ENCODE measurements at regions not wholly inside any gene's neighbourhood (a gene's known extent, or its start where the extent isn't known, plus 50 kb on each side); places are given as distances from the start of the nearest gene placed in this dataset.

DNA sequence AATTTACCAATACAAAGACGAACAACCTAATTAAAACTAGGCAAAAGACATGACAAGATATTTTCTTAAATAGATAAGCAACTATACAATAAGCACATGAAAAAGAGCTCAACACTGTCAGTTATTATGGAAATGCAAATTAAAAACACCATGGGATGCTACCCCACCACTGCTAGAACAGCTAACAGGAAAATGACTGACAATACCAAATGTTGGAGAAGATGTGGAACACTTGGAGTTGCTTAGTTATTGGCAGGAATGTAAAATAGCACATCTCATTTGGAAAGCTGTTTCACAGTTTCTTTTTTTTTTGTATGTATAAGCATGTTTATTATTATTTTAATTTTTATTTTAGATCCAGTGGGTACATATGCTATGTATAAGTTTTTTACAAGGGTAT, 84.4 kb downstream of the CYRIA start:
- DNase-seq (ENCODE audit: low read depth) (no peak), FAIRE-seq (no peak)
- no peaks in the 10 kb centered on the region for H3K27me3 ChIP-seq (ENCODE audit: control insufficient read depth, insufficient read depth, low read length)
- TF ChIP-seq, protein P1, sequence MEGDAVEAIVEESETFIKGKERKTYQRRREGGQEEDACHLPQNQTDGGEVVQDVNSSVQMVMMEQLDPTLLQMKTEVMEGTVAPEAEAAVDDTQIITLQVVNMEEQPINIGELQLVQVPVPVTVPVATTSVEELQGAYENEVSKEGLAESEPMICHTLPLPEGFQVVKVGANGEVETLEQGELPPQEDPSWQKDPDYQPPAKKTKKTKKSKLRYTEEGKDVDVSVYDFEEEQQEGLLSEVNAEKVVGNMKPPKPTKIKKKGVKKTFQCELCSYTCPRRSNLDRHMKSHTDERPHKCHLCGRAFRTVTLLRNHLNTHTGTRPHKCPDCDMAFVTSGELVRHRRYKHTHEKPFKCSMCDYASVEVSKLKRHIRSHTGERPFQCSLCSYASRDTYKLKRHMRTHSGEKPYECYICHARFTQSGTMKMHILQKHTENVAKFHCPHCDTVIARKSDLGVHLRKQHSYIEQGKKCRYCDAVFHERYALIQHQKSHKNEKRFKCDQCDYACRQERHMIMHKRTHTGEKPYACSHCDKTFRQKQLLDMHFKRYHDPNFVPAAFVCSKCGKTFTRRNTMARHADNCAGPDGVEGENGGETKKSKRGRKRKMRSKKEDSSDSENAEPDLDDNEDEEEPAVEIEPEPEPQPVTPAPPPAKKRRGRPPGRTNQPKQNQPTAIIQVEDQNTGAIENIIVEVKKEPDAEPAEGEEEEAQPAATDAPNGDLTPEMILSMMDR (IDR thresholded peaks at IDR 0.05; ENCODE audit: insufficient read depth, low read length, severe bottlenecking), result no peak
- no peaks in the 10 kb centered on the region for H3K36me3 ChIP-seq (ENCODE audit: control insufficient read depth, insufficient read depth, low read length)
- no peak overlapping the region for H3K4me3 ChIP-seq (ENCODE audit: low read depth, low read length)

DNA sequence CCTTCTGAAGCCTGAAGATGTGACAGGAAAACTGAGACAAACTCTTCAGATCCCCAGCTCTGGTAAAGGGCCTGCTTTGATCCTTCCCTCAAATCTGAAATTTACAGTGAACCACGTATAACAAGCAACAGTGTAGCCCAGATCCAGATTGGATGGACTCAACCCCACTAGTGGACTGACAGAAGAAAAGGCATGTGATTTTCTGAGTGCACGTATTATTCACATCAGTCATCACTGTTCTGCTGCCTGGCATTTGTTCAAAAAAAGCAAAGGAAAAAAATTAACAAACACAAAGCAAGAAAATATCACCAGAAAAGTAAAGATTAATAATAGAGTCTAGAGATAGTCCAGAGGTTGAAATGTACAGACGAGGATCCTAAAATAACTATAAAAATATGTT, 87.6 kb downstream of the CYRIA start:
- Histone ChIP-seq H3K36me3 (ENCODE audit: control insufficient read depth, insufficient read depth, low read length) (no peaks in the 10 kb centered on the region), H3K4me3 (ENCODE audit: low read depth, low read length) (no peak overlapping the region), H3K27me3 (ENCODE audit: control insufficient read depth, insufficient read depth, low read length) (no peaks in the 10 kb centered on the region)
- TF ChIP-seq, protein P1 (IDR thresholded peaks at IDR 0.05; ENCODE audit: insufficient read depth, low read length, severe bottlenecking), result no peak
- no peak for FAIRE-seq
- DNase-seq (ENCODE audit: low read depth), result no peak

DNA sequence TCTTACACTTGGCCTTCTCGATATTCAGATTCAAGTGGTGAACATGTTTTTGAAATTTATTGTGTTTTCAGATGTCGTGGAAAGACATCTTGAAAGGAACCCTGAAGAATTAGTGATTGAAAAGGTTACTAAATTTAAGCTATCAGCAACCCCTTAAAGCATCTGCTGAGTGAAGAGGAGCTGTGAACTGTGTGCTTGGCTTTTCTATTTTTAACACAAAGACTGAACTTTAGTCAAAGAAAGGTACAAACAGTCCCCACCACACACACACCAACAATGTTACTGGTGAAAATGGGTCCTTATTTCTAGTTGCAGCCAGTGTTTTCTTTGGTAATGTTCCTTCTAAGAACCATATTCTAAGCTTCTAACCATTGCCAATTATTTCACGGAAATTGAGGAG, 95.1 kb downstream of the CYRIA start:
- FAIRE-seq, result no peak
- Histone ChIP-seq H3K4me3 (ENCODE audit: low read depth, low read length) (no peak overlapping the region), H3K27me3 (ENCODE audit: control insufficient read depth, insufficient read depth, low read length) (no peaks in the 10 kb centered on the region), H3K36me3 (ENCODE audit: control insufficient read depth, insufficient read depth, low read length) (no peaks in the 10 kb centered on the region)
- TF ChIP-seq, protein P1 (IDR thresholded peaks at IDR 0.05; ENCODE audit: insufficient read depth, low read length, severe bottlenecking), result no peak
- DNase-seq (ENCODE audit: low read depth), result no peak

DNA sequence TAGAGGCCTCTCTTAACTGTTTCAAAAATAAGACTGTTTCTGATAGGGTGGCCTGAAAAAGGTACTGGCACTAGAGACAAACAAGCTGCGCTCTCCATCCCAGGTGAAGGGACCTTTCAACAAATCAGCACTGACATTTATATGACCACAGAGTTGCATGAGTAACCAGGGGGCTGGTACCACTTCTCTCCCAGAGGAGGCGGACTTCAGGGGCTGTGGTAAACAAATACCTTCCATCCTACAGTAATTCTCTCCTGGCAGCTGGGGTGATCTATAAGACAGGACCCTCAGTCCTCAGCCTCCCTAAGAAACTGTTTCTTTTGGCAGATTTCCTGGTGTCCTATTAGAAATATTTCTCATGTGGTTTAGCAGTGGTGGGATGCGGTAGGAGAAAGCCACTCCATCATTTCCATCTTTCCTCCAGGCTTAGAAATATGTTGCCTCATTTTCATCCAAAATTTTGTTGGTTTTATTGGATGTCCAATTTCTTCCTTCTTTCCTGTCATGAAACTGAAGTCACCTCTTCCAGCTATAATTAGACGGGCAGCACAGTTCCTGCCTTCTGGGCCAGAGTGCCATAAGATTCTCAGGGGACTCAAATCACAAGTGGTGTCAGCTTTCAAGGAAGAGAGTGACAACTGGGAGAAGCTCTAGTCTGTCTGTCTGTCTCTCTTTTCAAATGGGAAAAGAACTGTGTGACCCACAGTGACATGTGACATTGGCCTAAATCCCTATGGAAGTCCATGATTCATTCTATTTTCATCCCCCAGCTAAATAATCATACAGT, 96.4 kb downstream of the CYRIA start:
- Histone ChIP-seq H3K36me3 (ENCODE audit: control insufficient read depth, insufficient read depth, low read length) (no peaks in the 10 kb centered on the region), H3K27me3 (ENCODE audit: control insufficient read depth, insufficient read depth, low read length) (no peaks in the 10 kb centered on the region), H3K4me3 (ENCODE audit: low read depth, low read length) (no peak overlapping the region)
- DNase-seq (ENCODE audit: low read depth), result no peak
- TF ChIP-seq, protein P1 (IDR thresholded peaks at IDR 0.05; ENCODE audit: insufficient read depth, low read length, severe bottlenecking), result no peak
- no peak for FAIRE-seq

DNA sequence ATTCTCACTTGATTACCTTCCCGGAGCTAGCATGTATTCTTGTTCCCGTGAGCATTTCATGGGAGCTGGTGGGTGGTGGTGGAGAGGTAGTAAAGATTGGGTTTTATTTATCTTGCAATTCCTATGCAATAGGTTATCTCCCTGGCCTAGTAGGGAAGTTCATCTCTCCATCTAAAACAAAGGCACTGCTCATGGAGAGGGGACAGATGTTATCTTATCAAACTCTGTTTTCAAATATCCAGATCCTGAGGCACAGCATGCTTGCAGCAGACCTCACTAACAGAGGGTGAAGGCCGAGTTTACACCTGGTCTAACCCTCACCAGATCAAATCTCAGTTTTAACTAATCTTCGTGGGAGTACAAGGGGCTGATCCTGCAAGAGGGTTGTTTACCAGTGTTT, 98.9 kb downstream of the CYRIA start:
- no peak for FAIRE-seq
- H3K27me3 ChIP-seq (ENCODE audit: control insufficient read depth, insufficient read depth, low read length), result no peaks in the 10 kb centered on the region
- TF ChIP-seq, protein P1 (IDR thresholded peaks at IDR 0.05; ENCODE audit: insufficient read depth, low read length, severe bottlenecking), result no peak
- H3K4me3 ChIP-seq (ENCODE audit: low read depth, low read length), result no peak overlapping the region
- H3K36me3 ChIP-seq (ENCODE audit: control insufficient read depth, insufficient read depth, low read length), result no peaks in the 10 kb centered on the region
- no peak for DNase-seq (ENCODE audit: low read depth)

DNA sequence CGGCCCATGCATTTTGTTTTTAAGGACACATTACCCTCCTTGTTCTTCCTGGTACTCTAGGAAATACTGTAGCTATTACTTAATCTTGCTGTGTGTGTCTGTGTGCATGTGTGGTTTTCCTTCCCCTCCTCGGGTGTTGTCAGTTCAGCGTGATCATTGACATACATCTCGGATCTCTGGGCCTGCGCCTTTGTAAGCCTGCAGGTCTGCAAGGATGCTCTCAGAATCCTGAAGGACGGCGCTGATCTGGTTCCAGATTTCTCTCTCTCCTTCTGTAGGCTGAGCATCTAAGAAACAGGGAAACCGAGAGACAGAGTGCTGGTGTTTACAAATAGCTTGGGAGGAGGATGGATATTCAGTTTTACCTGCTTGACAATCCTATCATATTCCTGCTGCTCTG, 100.2 kb downstream of the CYRIA start:
- Histone ChIP-seq H3K27me3 (ENCODE audit: control insufficient read depth, insufficient read depth, low read length) (no peaks in the 10 kb centered on the region), H3K4me3 (ENCODE audit: low read depth, low read length) (no peak overlapping the region), H3K36me3 (ENCODE audit: control insufficient read depth, insufficient read depth, low read length) (no peaks in the 10 kb centered on the region)
- TF ChIP-seq, protein P1 (IDR thresholded peaks at IDR 0.05; ENCODE audit: insufficient read depth, low read length, severe bottlenecking), result no peak
- DNase-seq (ENCODE audit: low read depth), result no peak
- FAIRE-seq, result no peak
